ENCODE measurements at regions not wholly inside any gene's neighbourhood (a gene's known extent, or its start where the extent isn't known, plus 50 kb on each side); places are given as distances from the start of the nearest gene placed in this dataset.
A peak's percentile ranks its signal among the peaks of the same experiment; 100 is the strongest.

- no peak for DNase-seq
These were observed 153.4 kb upstream of the PTCH1 start for GRCh38 chr9:95670122-95670521.

GRCh38 chr9:95669253-95669652 lies 152.5 kb upstream of the PTCH1 start:
- no peak for DNase-seq

DNA sequence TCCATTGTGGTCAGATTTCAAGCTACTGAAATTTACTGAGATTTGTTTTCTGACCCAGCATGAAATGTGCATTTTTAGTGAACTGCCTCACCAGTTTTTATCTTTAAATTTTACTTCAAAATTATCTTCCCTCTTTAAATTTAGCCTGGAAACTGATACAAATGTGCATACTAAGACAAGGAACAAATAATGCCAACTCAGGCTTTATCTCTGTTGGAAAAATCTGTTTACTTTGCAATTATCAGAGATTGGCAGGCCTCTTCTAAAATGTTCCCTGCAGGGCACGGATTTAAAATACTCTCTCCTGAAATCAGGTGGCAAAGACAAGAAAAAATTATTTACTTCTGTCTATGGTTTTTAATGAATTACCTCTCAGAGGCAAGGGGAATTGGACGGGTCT lies 151.0 kb upstream of the PTCH1 start:
- no peak for DNase-seq

DNA sequence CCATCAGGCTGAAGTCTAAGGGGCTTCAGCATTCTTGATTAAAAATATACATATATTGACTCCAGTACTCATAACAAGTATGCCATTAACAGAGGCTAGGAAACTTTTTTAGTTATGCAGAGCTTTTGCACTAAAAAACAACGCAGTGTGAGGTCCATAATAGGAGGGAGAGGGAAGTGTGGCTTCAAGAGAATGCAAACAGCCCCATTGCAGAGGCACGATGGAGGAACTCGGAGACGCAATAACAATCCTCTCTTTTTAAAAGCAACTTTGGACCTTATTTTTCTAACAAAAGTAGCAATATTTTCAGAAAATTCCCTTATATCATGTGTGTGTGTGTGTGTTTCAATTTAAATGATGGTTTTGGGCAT lies 150.0 kb upstream of the PTCH1 start:
- no peak for DNase-seq

GRCh38 chr9:95666096-95666784 lies 149.5 kb upstream of the PTCH1 start:
- DNase-seq: peak in 2 of 56 donors; percentile 6 to 15

GRCh38 chr9:95653246-95653645 lies 136.5 kb upstream of the PTCH1 start:
- no peak for DNase-seq

- DNase-seq: no peak
These were observed 133.9 kb upstream of the PTCH1 start for GRCh38 chr9:95650720-95651119.

GRCh38 chr9:95649801-95650213 lies 133.0 kb upstream of the PTCH1 start:
- no peak for DNase-seq

GRCh38 chr9:95648225-95648624 lies 131.5 kb upstream of the PTCH1 start:
- no peak for DNase-seq

DNA sequence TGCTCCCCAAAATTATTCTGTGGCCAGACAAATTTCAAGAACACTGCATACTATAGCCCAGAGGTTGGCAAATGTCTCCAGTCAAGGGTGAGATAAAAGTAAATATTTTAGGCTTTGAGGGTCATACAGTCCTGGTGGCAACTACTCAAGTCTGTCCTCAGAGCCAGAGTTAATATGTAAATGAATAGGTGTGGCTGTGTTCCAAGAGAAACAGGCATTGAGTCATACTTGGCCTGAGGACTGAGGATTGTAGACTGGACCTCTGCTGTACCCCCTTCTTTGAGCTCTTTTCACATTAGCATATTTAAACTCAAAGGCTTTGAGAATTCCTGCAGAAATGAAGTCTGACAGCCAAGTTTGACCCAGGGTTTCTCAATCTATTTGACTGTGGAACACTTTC lies 129.2 kb upstream of the PTCH1 start:
- DNase-seq: no peak

DNA sequence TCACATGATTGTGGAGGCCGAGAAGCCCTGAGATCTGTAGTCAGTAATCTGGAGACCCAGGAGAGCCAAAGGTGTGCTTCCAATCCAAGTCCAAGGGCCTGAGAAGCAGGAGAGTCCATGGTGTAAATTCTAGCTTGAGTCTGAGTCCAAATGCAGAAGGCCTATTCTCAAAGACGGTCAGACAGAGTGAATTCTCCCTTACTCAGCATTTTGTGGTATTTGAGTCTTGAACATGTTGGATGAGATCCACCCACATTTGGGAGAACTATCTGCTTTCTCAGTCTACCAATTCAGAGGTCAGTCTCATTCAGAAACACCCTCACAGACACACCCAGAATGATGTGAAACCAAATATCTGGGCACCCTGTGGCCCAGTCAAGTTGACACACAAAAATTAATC lies 128.8 kb upstream of the PTCH1 start:
- no peak for DNase-seq

DNA sequence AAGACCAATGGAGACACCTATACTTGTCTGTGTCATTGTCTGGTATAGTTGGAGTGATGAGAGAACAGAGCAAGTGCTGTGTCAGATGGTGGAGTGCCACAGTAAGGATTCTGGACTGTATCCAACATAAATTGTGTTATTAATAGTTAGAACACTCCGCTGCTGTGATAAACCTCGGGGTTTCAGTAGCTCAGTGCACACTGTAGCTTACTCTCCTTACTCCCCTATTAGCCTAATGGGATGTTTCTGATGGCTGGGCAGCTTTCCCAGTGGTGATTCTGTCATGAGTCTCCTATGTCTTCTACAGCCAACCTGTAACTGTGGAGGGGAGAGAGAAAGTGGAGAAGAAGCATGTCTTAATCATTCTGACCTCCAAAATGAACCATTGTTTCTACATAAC lies 127.6 kb upstream of the PTCH1 start:
- no peak for DNase-seq

GRCh38 chr9:95643619-95644018 lies 126.8 kb upstream of the PTCH1 start:
- DNase-seq: no peak

- no peak for DNase-seq
These were observed 125.4 kb upstream of the PTCH1 start for GRCh38 chr9:95642189-95642588.

GRCh38 chr9:95641586-95641985 lies 124.8 kb upstream of the PTCH1 start:
- DNase-seq: no peak

- DNase-seq: no peak
These were observed 123.6 kb upstream of the PTCH1 start for GRCh38 chr9:95640336-95640735.

GRCh38 chr9:95635986-95636671 lies 119.4 kb upstream of the PTCH1 start:
- DNase-seq: no peak

DNA sequence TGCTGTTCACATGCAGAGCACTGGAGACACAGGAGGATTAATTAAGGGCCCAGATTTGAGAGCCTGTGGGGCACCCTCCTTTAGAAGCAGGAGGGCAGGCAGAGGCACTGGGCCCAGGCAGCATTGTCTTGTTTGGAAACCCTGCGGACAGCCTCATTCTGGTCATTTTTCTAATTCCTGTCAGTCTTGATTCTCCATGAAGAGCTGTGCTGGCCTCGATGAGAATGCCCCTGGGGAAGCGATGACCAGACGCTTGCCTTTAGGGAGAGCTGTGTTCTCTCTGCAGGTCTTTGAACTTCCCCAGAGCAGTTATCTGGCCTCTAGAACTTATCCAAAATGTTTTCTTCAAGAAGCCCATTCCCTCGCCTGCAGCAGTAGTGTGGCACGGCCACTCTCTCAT lies 117.8 kb upstream of the PTCH1 start:
- no peak for DNase-seq

GRCh38 chr9:95634114-95634513 lies 117.3 kb upstream of the PTCH1 start:
- no peak for DNase-seq

DNA sequence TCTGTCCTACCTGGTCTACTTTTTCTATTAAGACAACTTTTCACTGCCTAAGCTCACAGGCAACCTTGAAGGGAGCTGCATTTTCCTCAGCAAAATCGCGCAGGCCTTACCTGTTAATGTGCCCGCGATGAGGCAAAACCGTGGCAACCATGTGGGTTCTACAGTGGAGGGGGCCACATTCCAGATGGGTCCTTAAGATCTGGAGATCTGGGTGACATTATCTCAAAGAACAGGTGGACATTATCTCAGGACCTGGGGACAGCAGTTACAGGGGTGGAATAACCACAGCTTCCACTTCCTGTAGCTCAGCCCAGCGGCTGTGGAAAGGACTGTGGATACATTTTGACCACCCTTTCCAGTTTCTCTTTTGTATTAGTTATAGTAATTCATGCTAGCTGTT lies 112.8 kb upstream of the PTCH1 start:
- no peak for DNase-seq

DNA sequence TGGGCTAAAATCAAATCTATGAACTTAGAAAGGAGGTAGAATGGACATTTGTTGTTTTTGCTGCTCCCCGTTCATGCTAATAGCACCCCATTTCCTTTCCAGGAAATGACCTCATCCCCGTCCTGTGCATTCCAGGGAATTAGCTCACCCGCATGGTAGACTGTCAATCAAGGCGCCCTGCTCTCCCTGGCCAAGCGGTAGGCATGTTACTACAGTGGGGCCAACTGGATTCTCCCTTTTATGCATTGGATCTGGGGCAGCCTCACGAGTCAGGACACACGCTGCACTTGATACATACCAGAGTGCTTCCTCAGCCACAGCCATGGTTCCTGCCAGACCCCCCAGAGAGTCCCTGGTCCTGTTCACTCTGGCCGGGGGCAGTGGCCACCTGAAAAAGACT lies 111.0 kb upstream of the PTCH1 start:
- no peak for DNase-seq

- DNase-seq: peak in 6 of 56 donors; percentile 8 to 22 (median 12)
These were observed 110.3 kb upstream of the PTCH1 start for GRCh38 chr9:95626885-95627558.

DNA sequence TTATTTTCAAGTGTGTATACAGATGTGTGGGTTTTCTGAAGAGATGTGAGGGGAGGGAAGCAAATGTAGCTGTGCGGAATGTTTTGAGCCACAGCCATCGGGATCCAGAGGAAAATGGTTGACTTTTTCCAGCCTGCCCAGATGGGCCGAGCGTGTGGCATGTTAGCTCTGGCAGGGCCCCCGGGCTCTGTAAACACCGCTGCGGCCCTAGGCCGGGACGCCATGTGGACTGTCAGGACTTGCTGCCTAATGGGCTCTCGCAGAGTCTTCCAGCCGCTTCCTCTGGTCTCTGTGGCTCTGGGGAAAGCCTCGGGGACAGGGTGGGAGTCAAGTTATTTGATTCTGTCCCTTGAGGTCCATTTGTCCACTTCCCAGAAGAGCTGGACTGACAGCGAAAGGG lies 109.6 kb upstream of the PTCH1 start:
- DNase-seq: no peak
